ENCODE measurements at regions not wholly inside any gene's neighbourhood (a gene's known extent, or its start where the extent isn't known, plus 50 kb on each side); places are given as distances from the start of the nearest gene placed in this dataset.

GRCh38 chr18:70429847-70430500 lies 141.1 kb downstream of the SOCS6 start:
- H3K4me3 Mint-ChIP-seq (ENCODE audit: unreplicated experiment): no peak overlapping the region
- no peaks in the 10 kb centered on the region for H3K36me3 Mint-ChIP-seq (ENCODE audit: insufficient read depth, unreplicated experiment)
- intact Hi-C loops (cut with micrococcal nuclease): no loop called here
- BruUV-seq (replicated peaks): no TSS peak
- H3K27me3 Mint-ChIP-seq (ENCODE audit: insufficient read depth, unreplicated experiment): no peaks in the 10 kb centered on the region
- ChIA-PET CTCF (interaction anchor here (0.7 to 8.1 kb wide), 4 partner anchors 20 to 235 kb away, joined by 4 to 122 read pairs (median 9); no protein-coding TSS in a partner anchor), POLR2A (interaction anchor here (0.7 to 2.0 kb wide), 3 partner anchors 8 to 72 kb away, joined by 3 to 7 read pairs (median 4); no protein-coding TSS in a partner anchor)
- peaks cover 7% of the 10 kb centered on the region for H3K4me1 Mint-ChIP-seq (ENCODE audit: insufficient read depth, unreplicated experiment)
- no peaks in the 10 kb centered on the region for H3K9me3 Mint-ChIP-seq (ENCODE audit: unreplicated experiment)
- no peak overlapping the region for H3K27ac Mint-ChIP-seq (ENCODE audit: low read depth, unreplicated experiment)
- no peak for TF ChIP-seq CTCF (IDR thresholded peaks at IDR 0.05; ENCODE audit: unreplicated experiment)
- DNase-seq (ENCODE audit: unreplicated experiment): no peak

GRCh38 chr18:70428439-70428838 lies 139.6 kb downstream of the SOCS6 start:
- no TSS peak for BruUV-seq (replicated peaks)
- Mint-ChIP-seq H3K27ac (ENCODE audit: low read depth, unreplicated experiment) (no peak overlapping the region), H3K36me3 (ENCODE audit: insufficient read depth, unreplicated experiment) (no peaks in the 10 kb centered on the region), H3K9me3 (ENCODE audit: unreplicated experiment) (no peaks in the 10 kb centered on the region), H3K4me1 (ENCODE audit: insufficient read depth, unreplicated experiment) (peaks cover 15% of the 10 kb centered on the region), H3K4me3 (ENCODE audit: unreplicated experiment) (no peak overlapping the region), H3K27me3 (ENCODE audit: insufficient read depth, unreplicated experiment) (no peaks in the 10 kb centered on the region)
- TF ChIP-seq CTCF (IDR thresholded peaks at IDR 0.05; ENCODE audit: unreplicated experiment): no peak
- ChIA-PET CTCF (interaction anchor here (0.6 kb wide), 1 partner anchor 43 kb away, joined by 3 read pairs; no protein-coding TSS in a partner anchor), POLR2A (no interaction called here)
- intact Hi-C loops (cut with micrococcal nuclease): no loop called here
- DNase-seq (ENCODE audit: unreplicated experiment): no peak

GRCh38 chr18:70426818-70427217 lies 138.0 kb downstream of the SOCS6 start:
- Mint-ChIP-seq H3K36me3 (ENCODE audit: insufficient read depth, unreplicated experiment) (no peaks in the 10 kb centered on the region), H3K27me3 (ENCODE audit: insufficient read depth, unreplicated experiment) (no peaks in the 10 kb centered on the region), H3K9me3 (ENCODE audit: unreplicated experiment) (no peaks in the 10 kb centered on the region), H3K4me1 (ENCODE audit: insufficient read depth, unreplicated experiment) (peaks cover 32% of the 10 kb centered on the region), H3K4me3 (ENCODE audit: unreplicated experiment) (no peak overlapping the region), H3K27ac (ENCODE audit: low read depth, unreplicated experiment) (no peak overlapping the region)
- intact Hi-C loops (cut with micrococcal nuclease): no loop called here
- TF ChIP-seq CTCF (IDR thresholded peaks at IDR 0.05; ENCODE audit: unreplicated experiment): no peak
- ChIA-PET CTCF (interaction anchor here (0.6 to 1.7 kb wide), 4 partner anchors 63 to 232 kb away, joined by 3 to 5 read pairs (median 3); no protein-coding TSS in a partner anchor), POLR2A (no interaction called here)
- BruUV-seq (replicated peaks): no TSS peak
- DNase-seq (ENCODE audit: unreplicated experiment): no peak

- no peaks in the 10 kb centered on the region for H3K27me3 Mint-ChIP-seq (ENCODE audit: insufficient read depth, unreplicated experiment)
- no peaks in the 10 kb centered on the region for H3K9me3 Mint-ChIP-seq (ENCODE audit: unreplicated experiment)
- no peak for DNase-seq (ENCODE audit: unreplicated experiment)
- H3K36me3 Mint-ChIP-seq (ENCODE audit: insufficient read depth, unreplicated experiment): no peaks in the 10 kb centered on the region
- H3K4me3 Mint-ChIP-seq (ENCODE audit: unreplicated experiment): no peak overlapping the region
- no peak overlapping the region for H3K27ac Mint-ChIP-seq (ENCODE audit: low read depth, unreplicated experiment)
- no peak for TF ChIP-seq CTCF (IDR thresholded peaks at IDR 0.05; ENCODE audit: unreplicated experiment)
- ChIA-PET POLR2A (no interaction called here), CTCF (interaction anchor here (0.9 to 7.5 kb wide), 3 partner anchors 8 to 1584 kb away, joined by 5 to 41 read pairs (median 6); no protein-coding TSS in a partner anchor)
- H3K4me1 Mint-ChIP-seq (ENCODE audit: insufficient read depth, unreplicated experiment): peaks cover 34% of the 10 kb centered on the region
- intact Hi-C loops (cut with micrococcal nuclease): no loop called here
- no TSS peak for BruUV-seq (replicated peaks)
Measured at GRCh38 chr18:70425236-70425635, 136.4 kb downstream of the SOCS6 start.

Measured in MCF 10A (cell line).